Astrocyte (in vitro differentiated cells and primary cell): ENCODE measurements at regions not wholly inside any gene's neighbourhood (a gene's known extent, or its start where the extent isn't known, plus 50 kb on each side); places are given as distances from the start of the nearest gene placed in this dataset.
"Not testable (repeated sequence)": the region's sequence is repeated elsewhere in the genome, so short reads cannot be mapped to it uniquely, and the experiment has no call there.

ENCODE experiments used
- DNase-seq: peaks from one replicate; pipeline ENCODE4 v3.0.0-alpha.2; 2010; ENCODE audit warnings: low read depth
- FAIRE-seq: peaks from 2 replicates; lab custom pipeline; 2011; peaks lifted over from hg19 to GRCh38; lab: Jason Lieb, UNC
- H2AFZ ChIP-seq: 2 replicates; pipeline ENCODE4 v1.6.0; 2012; ENCODE audit warnings: low read depth, low read length, inconsistent platforms
- H3K27ac ChIP-seq: 2 replicates; pipeline ENCODE4 v1.5.1; 2011; ENCODE audit warnings: low read depth, low read length, inconsistent platforms
- H3K27me3 ChIP-seq: 2 replicates; pipeline ENCODE4 v1.6.0; 2011; ENCODE audit warnings: low read length, inconsistent platforms; ENCODE audit not compliant: insufficient read depth
- H3K36me3 ChIP-seq: 2 replicates; pipeline ENCODE4 v1.5.1; 2011; ENCODE audit warnings: low read length, inconsistent platforms; ENCODE audit not compliant: insufficient read depth
- H3K4me1 ChIP-seq: 2 replicates; pipeline ENCODE4 v1.5.1; 2011; ENCODE audit warnings: low read length, inconsistent platforms; ENCODE audit not compliant: insufficient read depth
- H3K4me2 ChIP-seq: 2 replicates; pipeline ENCODE4 v1.6.0; 2012; ENCODE audit warnings: low read length, inconsistent platforms
- H3K4me3 ChIP-seq: 2 replicates; pipeline ENCODE4 v1.5.1; 2011; ENCODE audit warnings: low read depth, mild to moderate bottlenecking, low read length, inconsistent platforms; ENCODE audit not compliant: insufficient read depth
- H3K79me2 ChIP-seq: 2 replicates; pipeline ENCODE4 v1.6.0; 2012; ENCODE audit warnings: mild to moderate bottlenecking, low read length, inconsistent platforms; ENCODE audit not compliant: insufficient read depth
- H3K9ac ChIP-seq: 2 replicates; pipeline ENCODE4 v1.6.0; 2012; ENCODE audit warnings: mild to moderate bottlenecking, low read length, inconsistent platforms
- H3K9me3 ChIP-seq: 2 replicates; pipeline ENCODE4 v1.5.1; 2012; ENCODE audit warnings: low read depth, mild to moderate bottlenecking, low read length, inconsistent platforms; ENCODE audit not compliant: insufficient read depth
- H4K20me1 ChIP-seq: 2 replicates; pipeline ENCODE4 v1.6.0; 2012; ENCODE audit warnings: low read length, inconsistent platforms; ENCODE audit not compliant: insufficient read depth
- H3K27ac Mint-ChIP-seq: one replicate; pipeline ENCODE4 v1.8.0; 2021; ENCODE audit warnings: mild to moderate bottlenecking, mixed read lengths; ENCODE audit not compliant: unreplicated experiment
- H3K27me3 Mint-ChIP-seq: one replicate; pipeline ENCODE4 v1.8.0; 2021; ENCODE audit warnings: low read depth, mixed read lengths; ENCODE audit not compliant: unreplicated experiment
- H3K36me3 Mint-ChIP-seq: one replicate; pipeline ENCODE4 v1.8.0; 2021; ENCODE audit warnings: low read depth, mixed read lengths; ENCODE audit not compliant: unreplicated experiment
- H3K4me1 Mint-ChIP-seq: one replicate; pipeline ENCODE4 v1.8.0; 2021; ENCODE audit warnings: low read depth, mixed read lengths; ENCODE audit not compliant: unreplicated experiment
- H3K4me3 Mint-ChIP-seq: one replicate; pipeline ENCODE4 v1.8.0; 2021; ENCODE audit warnings: mild to moderate bottlenecking, moderate library complexity, mixed read lengths; ENCODE audit not compliant: unreplicated experiment
- H3K9me3 Mint-ChIP-seq: one replicate; pipeline ENCODE4 v1.8.0; 2021; ENCODE audit warnings: mild to moderate bottlenecking, mixed read lengths; ENCODE audit not compliant: unreplicated experiment
- CTCF ChIP-seq: IDR thresholded peaks from 2 replicates; pipeline ENCODE4 v1.5.1; 2011; ENCODE audit warnings: low read depth, mild to moderate bottlenecking, inconsistent platforms, low read length, moderate library complexity; ENCODE audit not compliant: insufficient read depth
- EZH2 ChIP-seq: IDR thresholded peaks from 2 replicates; pipeline ENCODE4 v1.6.1; 2012; ENCODE audit warnings: mild to moderate bottlenecking, low read length, inconsistent platforms; ENCODE audit not compliant: insufficient read depth

DNA sequence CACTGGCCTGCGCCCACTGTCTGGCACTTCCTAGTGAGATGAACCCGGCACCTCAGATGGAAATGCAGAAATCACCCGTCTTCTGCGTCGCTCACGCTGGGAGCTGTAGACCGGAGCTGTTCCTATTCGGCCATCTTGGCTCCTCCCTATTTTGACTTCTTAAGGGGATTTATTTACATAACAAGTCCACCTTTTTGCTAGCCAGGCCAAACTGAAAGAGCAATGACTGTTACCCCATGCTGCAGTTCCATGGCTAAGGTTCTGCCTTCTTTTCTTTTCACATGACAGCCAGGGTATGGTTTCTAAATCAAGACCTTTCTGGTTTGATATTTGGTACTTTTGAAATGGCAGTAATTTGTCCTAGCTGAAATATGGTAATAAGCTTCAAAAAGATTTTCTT lies 270.0 kb upstream of the RRP15 start:
- H3K4me1 Mint-ChIP-seq, H3K27me3 Mint-ChIP-seq, H3K9ac ChIP-seq, H4K20me1 ChIP-seq, H3K4me3 Mint-ChIP-seq, H3K4me3 ChIP-seq, H3K79me2 ChIP-seq, H3K27ac Mint-ChIP-seq, DNase-seq, H3K27ac ChIP-seq, H3K4me1 ChIP-seq, H2AFZ ChIP-seq, H3K4me2 ChIP-seq, H3K27me3 ChIP-seq, H3K36me3 Mint-ChIP-seq, FAIRE-seq, H3K36me3 ChIP-seq, H3K9me3 ChIP-seq, H3K9me3 Mint-ChIP-seq: not testable (repeated sequence)

- H3K9ac ChIP-seq, result no peak overlapping the region
- H3K9me3 ChIP-seq, result no peaks in the 10 kb centered on the region
- H3K27ac ChIP-seq, result no peak overlapping the region
- FAIRE-seq (no peak), DNase-seq (no peak)
- H3K4me1 ChIP-seq, result no peaks in the 10 kb centered on the region
- TF ChIP-seq EZH2, result no peak
- TF ChIP-seq CTCF, result no peak
- H3K27me3 Mint-ChIP-seq, result no peaks in the 10 kb centered on the region
- no peak overlapping the region for H3K4me2 ChIP-seq
- no peaks in the 10 kb centered on the region for H3K36me3 Mint-ChIP-seq
- no peaks in the 10 kb centered on the region for H4K20me1 ChIP-seq
- H3K79me2 ChIP-seq, result no peaks in the 10 kb centered on the region
- H3K4me3 ChIP-seq, result no peak overlapping the region
- no peak overlapping the region for H3K4me3 Mint-ChIP-seq
- no peaks in the 10 kb centered on the region for H3K36me3 ChIP-seq
- no peaks in the 10 kb centered on the region for H3K4me1 Mint-ChIP-seq
- H3K27me3 ChIP-seq, result no peaks in the 10 kb centered on the region
- no peaks in the 10 kb centered on the region for H3K9me3 Mint-ChIP-seq
- no peak overlapping the region for H3K27ac Mint-ChIP-seq
- no peak overlapping the region for H2AFZ ChIP-seq
These were observed 260.8 kb upstream of the RRP15 start for GRCh38 chr1:218024211-218024720.

DNA sequence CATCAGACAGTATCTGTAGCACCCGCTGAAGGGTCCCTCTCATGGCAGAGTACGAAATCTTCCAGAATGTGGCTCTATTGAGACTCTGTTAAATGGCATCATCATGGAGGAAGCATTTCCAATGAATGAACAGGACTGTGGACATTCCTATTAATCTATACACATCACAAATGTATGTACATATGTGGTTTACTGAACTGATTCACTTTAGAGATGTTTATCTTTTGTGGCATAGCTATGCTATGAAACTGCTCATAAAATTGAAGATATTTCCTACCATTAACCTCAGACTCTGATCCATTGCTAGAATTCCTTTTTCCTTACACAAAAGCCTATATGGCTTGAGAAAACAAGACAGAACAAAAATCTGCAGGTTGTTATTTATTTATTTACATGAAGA lies 259.6 kb upstream of the RRP15 start:
- peak overlapping the region; percentile 41 for H3K27ac Mint-ChIP-seq
- Histone ChIP-seq H4K20me1 (no peaks in the 10 kb centered on the region), H3K4me1 (no peaks in the 10 kb centered on the region), H3K9me3 (no peaks in the 10 kb centered on the region), H3K4me2 (no peak overlapping the region), H3K36me3 (no peaks in the 10 kb centered on the region), H3K27ac (no peak overlapping the region), H3K79me2 (no peaks in the 10 kb centered on the region), H2AFZ (no peak overlapping the region), H3K4me3 (no peak overlapping the region), H3K9ac (no peak overlapping the region), H3K27me3 (no peaks in the 10 kb centered on the region)
- no peak overlapping the region for H3K4me3 Mint-ChIP-seq
- no peaks in the 10 kb centered on the region for H3K4me1 Mint-ChIP-seq
- DNase-seq, result peak; percentile 44
- no peak for TF ChIP-seq CTCF
- TF ChIP-seq EZH2, result no peak
- H3K27me3 Mint-ChIP-seq, result no peaks in the 10 kb centered on the region
- H3K9me3 Mint-ChIP-seq, result no peaks in the 10 kb centered on the region
- no peaks in the 10 kb centered on the region for H3K36me3 Mint-ChIP-seq
- peak; percentile 62 for FAIRE-seq
